HepG2 (cell line): ENCODE measurements at regions not wholly inside any gene's neighbourhood (a gene's known extent, or its start where the extent isn't known, plus 50 kb on each side); places are given as distances from the start of the nearest gene placed in this dataset.
A peak's percentile ranks its signal among the peaks of the same experiment; 100 is the strongest.

ENCODE experiments used
- ATAC-seq: fragments of 200-7000 bp; cut with Tn5 transposase; 3 replicates; pipeline ENCODE4 v1.9.1; 2020; ENCODE audit warnings: mild to moderate bottlenecking, moderate library complexity
- BruUV-seq: library from RNA; stranded (reverse); fragments of 400-500 nt; replicated peaks from 2 replicates; lab custom pipeline; 2021; lab: Mats Ljungman, UMichigan
- CTCF ChIA-PET: fragments of 300-600 bp; formaldehyde crosslinking; extraction: SDS; loops from one replicate; lab custom pipeline; 2021; ENCODE audit warnings: low total read pairs, inconsistent platforms, low intra/inter-chr PET ratio; lab: Yijun Ruan, JAX
- POLR2A ChIA-PET: fragments of 350-600 bp; sonication (Branson Sonifier 250); formaldehyde crosslinking; loops from one replicate; lab custom pipeline; 2020; ENCODE audit warnings: antibody characterized with exemption, inconsistent platforms; lab: Yijun Ruan, JAX
- DNase-seq: peaks from one replicate; pipeline ENCODE4 v3.0.0-alpha.2; 2015; ENCODE audit warnings: low spot score
- FAIRE-seq: peaks from 3 replicates; lab custom pipeline; 2011; peaks lifted over from hg19 to GRCh38; lab: Jason Lieb, UNC
- H2AFZ ChIP-seq: one replicate; pipeline ENCODE4 v1.6.1; 2011; ENCODE audit warnings: low read length, inconsistent platforms
- H3K27ac ChIP-seq: fragments of 300-600 bp; 3 replicates; pipeline ENCODE4 v1.8.0; 2011; ENCODE audit warnings: mixed run types, mild to moderate bottlenecking, mixed read lengths, low read length, inconsistent platforms; ENCODE audit not compliant: insufficient read depth; ENCODE audit errors: extremely low read length
- H3K27me3 ChIP-seq, 2 experiments: fragments of 200-600 bp in 1 of 2; 2 replicates in 1 of 2; 3 replicates in 1 of 2; pipeline versions ENCODE4 v1.6.0 to v1.8.0; 2011; ENCODE audit warnings: low read length in 2 of 2, mild to moderate bottlenecking in 2 of 2, moderate library complexity in 2 of 2, inconsistent platforms in 1 of 2; ENCODE audit not compliant: insufficient read depth in 2 of 2, control insufficient read depth in 1 of 2
- H3K36me3 ChIP-seq, 2 experiments: fragments of 200-600 bp in 1 of 2; replicated peaks in 1 of 2; 2 replicates in 1 of 2; 3 replicates in 1 of 2; pipeline versions ENCODE4 v1.5.1 to v1.8.0; 2011; ENCODE audit warnings: low read length in 2 of 2, inconsistent platforms in 1 of 2; ENCODE audit not compliant: insufficient read depth in 2 of 2, control insufficient read depth in 1 of 2
- H3K4me1 ChIP-seq: 2 replicates; pipeline ENCODE4 v1.5.1; 2012; ENCODE audit warnings: low read length, inconsistent platforms; ENCODE audit not compliant: insufficient read depth
- H3K4me2 ChIP-seq: 2 replicates; pipeline ENCODE4 v1.6.0; 2011; ENCODE audit warnings: low read depth, low read length, inconsistent platforms
- H3K4me3 ChIP-seq, 3 experiments: fragments of 200-600 bp in 1 of 3; sonication (generic), shearing (Covaris generic) in 1 of 3; replicated peaks in 1 of 3; 2 replicates each; pipeline ENCODE4 v1.5.1; 2011 to 2016; ENCODE audit warnings: low read length in 3 of 3, inconsistent platforms in 2 of 3, low read depth in 2 of 3, mild to moderate bottlenecking in 2 of 3, control low read depth in 1 of 3, mixed read lengths in 1 of 3; ENCODE audit not compliant: insufficient read depth in 1 of 3
- H3K79me2 ChIP-seq: one replicate; pipeline ENCODE4 v1.6.1; 2011; ENCODE audit warnings: low read length, inconsistent platforms; ENCODE audit not compliant: insufficient read depth
- H3K9ac ChIP-seq: 2 replicates; pipeline ENCODE4 v1.6.0; 2011; ENCODE audit warnings: mild to moderate bottlenecking, low read depth, low read length, inconsistent platforms; ENCODE audit not compliant: insufficient read depth
- H3K9me3 ChIP-seq: 2 replicates; pipeline ENCODE4 v1.5.1; 2012; ENCODE audit warnings: mild to moderate bottlenecking, low read length
- H4K20me1 ChIP-seq: 2 replicates; pipeline ENCODE4 v1.6.0; 2011; ENCODE audit warnings: inconsistent platforms, mild to moderate bottlenecking, low read length, moderate library complexity; ENCODE audit not compliant: insufficient read depth
- GZF1 ChIP-seq: sonication (generic); formaldehyde crosslinking; IDR thresholded peaks from 2 replicates; pipeline ENCODE4 v1.5.1; 2020; ENCODE audit warnings: mild to moderate bottlenecking, missing genetic modification reagents
- HCFC1 ChIP-seq: fragments of 150-350 bp; IDR thresholded peaks from 2 replicates; pipeline ENCODE4 v1.6.1; 2014; ENCODE audit warnings: low read depth, low read length
- HDAC1 ChIP-seq: sonication (generic); formaldehyde crosslinking; IDR thresholded peaks from 2 replicates; pipeline ENCODE4 v1.5.1; 2020; ENCODE audit warnings: mild to moderate bottlenecking, missing genetic modification reagents
- HINFP ChIP-seq: sonication (generic); formaldehyde crosslinking; IDR thresholded peaks from 2 replicates; pipeline ENCODE4 v1.4.0; 2020; ENCODE audit warnings: low read depth, mild to moderate bottlenecking, missing genetic modification reagents
- KMT2B ChIP-seq: IDR thresholded peaks from 2 replicates; pipeline ENCODE4 v1.6.1; 2016; ENCODE audit warnings: missing genetic modification reagents, missing compliant biosample characterization
- NBN ChIP-seq: fragments of 450-650 bp; conservative IDR thresholded peaks from 2 replicates; pipeline ENCODE4 v1.6.1; 2017
- PCBP1 ChIP-seq: fragments of 200-400 bp; formaldehyde crosslinking; IDR thresholded peaks from 2 replicates; pipeline ENCODE4 v1.6.1; 2017; ENCODE audit warnings: mild to moderate bottlenecking, low read depth, low read length, borderline replicate concordance
- TERF1 ChIP-seq: sonication (generic); formaldehyde crosslinking; IDR thresholded peaks from 2 replicates; pipeline ENCODE4 v1.8.0; 2022; ENCODE audit warnings: mild to moderate bottlenecking, missing genetic modification reagents, moderate library complexity
- ZBTB43 ChIP-seq: sonication (generic); formaldehyde crosslinking; conservative IDR thresholded peaks from 2 replicates; pipeline ENCODE4 v1.4.0; 2020; ENCODE audit warnings: missing genetic modification reagents
- ZMYM4 ChIP-seq: sonication (generic); formaldehyde crosslinking; IDR thresholded peaks from 2 replicates; pipeline ENCODE4 v1.8.1; 2023; ENCODE audit warnings: mild to moderate bottlenecking, missing genetic modification reagents
- ZNF180 ChIP-seq: sonication (generic); formaldehyde crosslinking; IDR thresholded peaks from 2 replicates; pipeline ENCODE4 v1.4.0; 2020; ENCODE audit warnings: low read depth, missing genetic modification reagents, borderline replicate concordance
- WGBS: methylation state at CpG from one replicate; pipeline ENCODE4 v1.1.6; 2017; ENCODE audit warnings: low lambda C conversion rate; 5-methylcytosine and 5-hydroxymethylcytosine counted together
- in situ Hi-C: cut with HindIII; loops from 2 replicates; pipeline ENCODE4 v1.10.0; 2017; ENCODE audit warnings: low pct_unique_long_range_greater_than_20kb; ENCODE audit not compliant: extremely low pct_ligation_motif_present
- intact Hi-C: fragments of 100-400 bp; cut with micrococcal nuclease; formaldehyde crosslinking; loops from one replicate; pipeline ENCODE4 v1.10.0; 2022; ENCODE audit not compliant: unreplicated experiment
- TF ChIP-seq, protein P1 (sequence below): sonication (generic); formaldehyde crosslinking; IDR thresholded peaks from 2 replicates; pipeline ENCODE4 v1.8.1; 2023; ENCODE audit warnings: mild to moderate bottlenecking, inconsistent platforms, moderate library complexity, missing genetic modification reagents, borderline replicate concordance
- TF ChIP-seq, protein P2 (sequence below): IDR thresholded peaks from 2 replicates; pipeline ENCODE4 v1.6.1; 2016; ENCODE audit warnings: missing compliant biosample characterization, missing genetic modification reagents, borderline replicate concordance

- H3K4me1 ChIP-seq, result peaks cover 5% of the 10 kb centered on the region; the same call in 1 of the 2 replicates
- no peaks in the 10 kb centered on the region for H3K27me3 ChIP-seq
- no peak overlapping the region for H3K4me3 ChIP-seq
- H3K79me2 ChIP-seq, result no peaks in the 10 kb centered on the region
- H3K9me3 ChIP-seq, result 0 out of 2 replicates have a peak, but pooled peaks cover 5% of the 10 kb centered on the region
- DNase-seq, result peak; percentile 24
- ATAC-seq, result peak; percentile 78
- H3K36me3 ChIP-seq, result no peaks in the 10 kb centered on the region
- WGBS, result 0% methylated on average over 1 of the region's 1 CpG
- BruUV-seq, result no TSS peak
- no peak overlapping the region for H2AFZ ChIP-seq
- TF ChIP-seq, protein P1, sequence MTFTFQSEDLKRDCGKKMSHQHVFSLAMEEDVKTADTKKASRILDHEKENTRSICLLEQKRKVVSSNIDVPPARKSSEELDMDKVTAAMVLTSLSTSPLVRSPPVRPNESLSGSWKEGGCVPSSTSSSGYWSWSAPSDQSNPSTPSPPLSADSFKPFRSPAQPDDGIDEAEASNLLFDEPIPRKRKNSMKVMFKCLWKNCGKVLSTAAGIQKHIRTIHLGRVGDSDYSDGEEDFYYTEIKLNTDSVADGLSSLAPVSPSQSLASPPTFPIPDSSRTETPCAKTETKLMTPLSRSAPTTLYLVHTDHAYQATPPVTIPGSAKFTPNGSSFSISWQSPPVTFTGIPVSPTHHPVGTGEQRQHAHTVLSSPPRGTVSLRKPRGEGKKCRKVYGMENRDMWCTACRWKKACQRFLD (CRISPR knock-in tag), result no peak
- TF ChIP-seq, all 625 proteins: peak for 0
- H3K27ac ChIP-seq, result no peak overlapping the region
- intact Hi-C loops (no loop called here), in situ Hi-C loops (no loop called here)
- H3K9ac ChIP-seq, result no peak overlapping the region
- POLR2A ChIA-PET, result no interaction called here
- H3K4me2 ChIP-seq, result no peak overlapping the region
- no peak for FAIRE-seq
- H4K20me1 ChIP-seq, result no peaks in the 10 kb centered on the region
- CTCF ChIA-PET, result no interaction called here
Observed at GRCh38 chr1:87928623-87929022, 599.9 kb downstream of the LMO4 start.

GRCh38 chr1:87929906-87930305, 601.2 kb downstream of the LMO4 start:
- Histone ChIP-seq H3K27me3 (no peaks in the 10 kb centered on the region), H3K4me1 (peaks cover 5% of the 10 kb centered on the region; the same call in 1 of the 2 replicates), H3K79me2 (no peaks in the 10 kb centered on the region), H3K9ac (no peak overlapping the region), H4K20me1 (no peaks in the 10 kb centered on the region), H3K4me3 (no peak overlapping the region), H2AFZ (no peak overlapping the region), H3K9me3 (0 out of 2 replicates have a peak, but pooled peaks cover 5% of the 10 kb centered on the region), H3K36me3 (no peaks in the 10 kb centered on the region), H3K4me2 (no peak overlapping the region), H3K27ac (no peak overlapping the region)
- FAIRE-seq (no peak), DNase-seq (no peak), ATAC-seq (no peak)
- BruUV-seq, result no TSS peak
- 5% methylated on average over 1 of the region's 1 CpG for WGBS
- TF ChIP-seq, protein P2, sequence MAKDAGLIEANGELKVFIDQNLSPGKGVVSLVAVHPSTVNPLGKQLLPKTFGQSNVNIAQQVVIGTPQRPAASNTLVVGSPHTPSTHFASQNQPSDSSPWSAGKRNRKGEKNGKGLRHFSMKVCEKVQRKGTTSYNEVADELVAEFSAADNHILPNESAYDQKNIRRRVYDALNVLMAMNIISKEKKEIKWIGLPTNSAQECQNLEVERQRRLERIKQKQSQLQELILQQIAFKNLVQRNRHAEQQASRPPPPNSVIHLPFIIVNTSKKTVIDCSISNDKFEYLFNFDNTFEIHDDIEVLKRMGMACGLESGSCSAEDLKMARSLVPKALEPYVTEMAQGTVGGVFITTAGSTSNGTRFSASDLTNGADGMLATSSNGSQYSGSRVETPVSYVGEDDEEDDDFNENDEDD (CRISPR knock-in tag), result no peak
- no peak for TF ChIP-seq HINFP
- no peak for TF ChIP-seq ZMYM4 (CRISPR knock-in tag)
- TF ChIP-seq NBN, result no peak
- TF ChIP-seq ZBTB43, result no peak
- TF ChIP-seq GZF1, result no peak
- no peak for TF ChIP-seq HDAC1 (CRISPR knock-in tag)
- no peak for TF ChIP-seq KMT2B (CRISPR knock-in tag)
- TF ChIP-seq TERF1, result no peak
- no peak for TF ChIP-seq ZNF180 (CRISPR knock-in tag)
- TF ChIP-seq PCBP1, result no peak
- no peak for TF ChIP-seq HCFC1
- POLR2A ChIA-PET, result no interaction called here
- CTCF ChIA-PET, result no interaction called here
- intact Hi-C loops (no loop called here), in situ Hi-C loops (no loop called here)
